ENCODE measurements at regions not wholly inside any gene's neighbourhood (a gene's known extent, or its start where the extent isn't known, plus 50 kb on each side); places are given as distances from the start of the nearest gene placed in this dataset. TPM values are rescaled to one million over a fixed set of nuclear protein-coding genes. Genes with fewer than 3 reads are reported as not detected.

DNA sequence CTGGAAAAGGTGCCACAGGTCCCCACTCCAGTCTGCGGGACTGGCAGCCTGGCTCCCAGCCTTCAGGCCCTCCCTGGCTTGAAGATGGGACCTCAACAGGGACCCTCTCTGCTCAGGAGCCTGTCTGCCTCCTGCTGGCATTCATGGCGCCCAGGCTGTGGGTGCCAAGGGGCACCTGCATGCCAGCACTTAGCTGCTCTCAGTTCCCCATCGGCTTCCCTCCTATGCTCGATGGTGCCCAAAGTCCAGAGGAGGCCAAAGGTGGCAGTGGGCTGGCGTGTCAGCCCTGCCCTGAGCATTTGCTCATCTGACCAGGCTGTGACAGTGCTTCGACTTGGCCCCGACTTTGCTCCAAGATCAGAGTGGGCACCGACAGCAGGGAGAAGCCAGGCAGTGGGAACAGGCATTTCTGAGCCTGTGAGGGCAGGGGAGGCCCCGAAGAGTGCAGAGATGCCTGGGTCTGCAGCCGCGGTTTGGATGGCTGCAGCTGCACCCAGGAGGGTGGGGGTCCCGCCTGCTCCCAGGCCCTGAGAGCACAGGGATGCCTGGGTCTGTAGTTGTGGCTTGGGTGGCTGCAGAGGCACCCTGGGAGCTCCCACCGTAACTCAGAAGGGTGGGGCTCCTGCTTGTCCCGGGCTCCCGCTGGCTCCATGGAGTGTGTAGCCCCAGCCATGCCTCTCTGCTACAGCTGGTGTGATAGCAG is 463.6 kb downstream of the TBC1D22A start (continued):
- TF ChIP-seq, protein P1, sequence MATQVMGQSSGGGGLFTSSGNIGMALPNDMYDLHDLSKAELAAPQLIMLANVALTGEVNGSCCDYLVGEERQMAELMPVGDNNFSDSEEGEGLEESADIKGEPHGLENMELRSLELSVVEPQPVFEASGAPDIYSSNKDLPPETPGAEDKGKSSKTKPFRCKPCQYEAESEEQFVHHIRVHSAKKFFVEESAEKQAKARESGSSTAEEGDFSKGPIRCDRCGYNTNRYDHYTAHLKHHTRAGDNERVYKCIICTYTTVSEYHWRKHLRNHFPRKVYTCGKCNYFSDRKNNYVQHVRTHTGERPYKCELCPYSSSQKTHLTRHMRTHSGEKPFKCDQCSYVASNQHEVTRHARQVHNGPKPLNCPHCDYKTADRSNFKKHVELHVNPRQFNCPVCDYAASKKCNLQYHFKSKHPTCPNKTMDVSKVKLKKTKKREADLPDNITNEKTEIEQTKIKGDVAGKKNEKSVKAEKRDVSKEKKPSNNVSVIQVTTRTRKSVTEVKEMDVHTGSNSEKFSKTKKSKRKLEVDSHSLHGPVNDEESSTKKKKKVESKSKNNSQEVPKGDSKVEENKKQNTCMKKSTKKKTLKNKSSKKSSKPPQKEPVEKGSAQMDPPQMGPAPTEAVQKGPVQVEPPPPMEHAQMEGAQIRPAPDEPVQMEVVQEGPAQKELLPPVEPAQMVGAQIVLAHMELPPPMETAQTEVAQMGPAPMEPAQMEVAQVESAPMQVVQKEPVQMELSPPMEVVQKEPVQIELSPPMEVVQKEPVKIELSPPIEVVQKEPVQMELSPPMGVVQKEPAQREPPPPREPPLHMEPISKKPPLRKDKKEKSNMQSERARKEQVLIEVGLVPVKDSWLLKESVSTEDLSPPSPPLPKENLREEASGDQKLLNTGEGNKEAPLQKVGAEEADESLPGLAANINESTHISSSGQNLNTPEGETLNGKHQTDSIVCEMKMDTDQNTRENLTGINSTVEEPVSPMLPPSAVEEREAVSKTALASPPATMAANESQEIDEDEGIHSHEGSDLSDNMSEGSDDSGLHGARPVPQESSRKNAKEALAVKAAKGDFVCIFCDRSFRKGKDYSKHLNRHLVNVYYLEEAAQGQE (IDR thresholded peaks at IDR 0.05; ENCODE audit: unreplicated experiment) = no peak
- TF ChIP-seq EZH2phosphoT487 (IDR thresholded peaks at IDR 0.05; ENCODE audit: unreplicated experiment) = no peak
- TF ChIP-seq CREB1 (CRISPR knock-in tag; IDR thresholded peaks at IDR 0.05; ENCODE audit: low read depth) = no peak
- TF ChIP-seq NANOG (IDR thresholded peaks at IDR 0.05; ENCODE audit: borderline replicate concordance) = no peak

DNA sequence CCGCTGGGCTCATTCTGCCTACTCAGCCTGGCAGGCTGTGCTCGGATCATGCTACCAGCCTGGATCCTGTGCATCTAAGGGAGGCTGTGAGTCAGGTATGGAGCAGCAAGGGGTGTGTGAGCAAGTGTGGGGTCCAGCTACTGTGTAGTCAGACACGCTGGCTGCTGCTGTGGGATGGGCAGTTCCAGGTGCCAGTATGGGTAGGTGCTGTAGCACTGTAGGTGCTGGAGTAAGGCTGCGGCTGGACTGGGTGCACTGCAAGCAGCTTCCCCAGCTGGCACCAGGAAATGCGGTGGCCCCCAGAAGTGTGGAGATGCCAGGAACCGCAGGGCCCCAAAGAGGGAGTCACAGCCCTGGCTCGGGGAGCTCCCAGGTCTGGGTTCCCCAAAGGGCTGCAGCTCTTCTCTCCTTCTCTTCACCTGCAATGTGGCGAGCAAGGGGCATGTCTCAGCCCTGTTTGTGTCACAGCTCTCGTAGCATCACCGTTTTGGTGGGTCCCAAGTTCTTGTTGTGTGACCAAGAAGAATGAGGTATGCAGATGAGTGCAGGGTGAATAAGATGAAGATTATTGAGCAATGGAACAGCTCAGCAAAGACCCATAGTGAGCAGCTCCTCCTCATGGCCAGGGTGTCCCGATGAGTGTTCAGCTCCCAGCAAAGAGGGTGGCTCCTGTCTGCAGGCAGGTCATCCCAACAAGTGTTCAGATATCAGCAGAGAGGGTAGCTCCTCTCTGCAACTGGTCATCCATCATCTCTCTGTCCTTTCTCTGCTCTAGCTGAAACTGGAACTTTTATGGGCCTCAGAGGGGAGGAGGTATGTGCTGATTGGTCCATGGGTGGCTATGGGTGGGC is 462.9 kb downstream of the TBC1D22A start:
- no peaks in the 10 kb centered on the region for H3K4me1 Mint-ChIP-seq
- no peaks in the 10 kb centered on the region for H3K27me3 Mint-ChIP-seq (ENCODE audit: insufficient read depth, low read depth, poor library complexity)
- Histone ChIP-seq H3K4me1 (ENCODE audit: insufficient read depth) (no peaks in the 10 kb centered on the region), H2AFZ (no peak overlapping the region), H3K27me3 (ENCODE audit: insufficient read depth) (no peaks in the 10 kb centered on the region), H3K79me2 (replicated peaks; ENCODE audit: insufficient read depth) (no peaks in the 10 kb centered on the region), H3K36me3 (ENCODE audit: insufficient read depth) (no peaks in the 10 kb centered on the region; the same call in 1 of the 2 replicates), H3K9me2 (ENCODE audit: insufficient read depth) (no peaks in the 10 kb centered on the region), H3K4me3 (no peak overlapping the region), H4K20me1 (replicated peaks; ENCODE audit: insufficient read depth) (no peaks in the 10 kb centered on the region), H3F3A (replicated peaks; ENCODE audit: low read depth) (peaks cover 6% of the 10 kb centered on the region; the same call in 1 of the 2 replicates), H3K4me2 (no peak overlapping the region), H3K27ac (ENCODE audit: low read depth) (no peak overlapping the region)
- TF ChIP-seq ZNF331 (CRISPR knock-in tag; IDR thresholded peaks at IDR 0.05; ENCODE audit: low read depth) (no peak), NANOG (IDR thresholded peaks at IDR 0.05; ENCODE audit: borderline replicate concordance) (no peak), EZH2phosphoT487 (IDR thresholded peaks at IDR 0.05; ENCODE audit: unreplicated experiment) (no peak)
- TF ChIP-seq, protein P2, sequence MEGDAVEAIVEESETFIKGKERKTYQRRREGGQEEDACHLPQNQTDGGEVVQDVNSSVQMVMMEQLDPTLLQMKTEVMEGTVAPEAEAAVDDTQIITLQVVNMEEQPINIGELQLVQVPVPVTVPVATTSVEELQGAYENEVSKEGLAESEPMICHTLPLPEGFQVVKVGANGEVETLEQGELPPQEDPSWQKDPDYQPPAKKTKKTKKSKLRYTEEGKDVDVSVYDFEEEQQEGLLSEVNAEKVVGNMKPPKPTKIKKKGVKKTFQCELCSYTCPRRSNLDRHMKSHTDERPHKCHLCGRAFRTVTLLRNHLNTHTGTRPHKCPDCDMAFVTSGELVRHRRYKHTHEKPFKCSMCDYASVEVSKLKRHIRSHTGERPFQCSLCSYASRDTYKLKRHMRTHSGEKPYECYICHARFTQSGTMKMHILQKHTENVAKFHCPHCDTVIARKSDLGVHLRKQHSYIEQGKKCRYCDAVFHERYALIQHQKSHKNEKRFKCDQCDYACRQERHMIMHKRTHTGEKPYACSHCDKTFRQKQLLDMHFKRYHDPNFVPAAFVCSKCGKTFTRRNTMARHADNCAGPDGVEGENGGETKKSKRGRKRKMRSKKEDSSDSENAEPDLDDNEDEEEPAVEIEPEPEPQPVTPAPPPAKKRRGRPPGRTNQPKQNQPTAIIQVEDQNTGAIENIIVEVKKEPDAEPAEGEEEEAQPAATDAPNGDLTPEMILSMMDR (conservative IDR thresholded peaks at IDR 0.05; ENCODE audit: low read depth in 2 of 2) = no peak
- TF ChIP-seq, protein P3, sequence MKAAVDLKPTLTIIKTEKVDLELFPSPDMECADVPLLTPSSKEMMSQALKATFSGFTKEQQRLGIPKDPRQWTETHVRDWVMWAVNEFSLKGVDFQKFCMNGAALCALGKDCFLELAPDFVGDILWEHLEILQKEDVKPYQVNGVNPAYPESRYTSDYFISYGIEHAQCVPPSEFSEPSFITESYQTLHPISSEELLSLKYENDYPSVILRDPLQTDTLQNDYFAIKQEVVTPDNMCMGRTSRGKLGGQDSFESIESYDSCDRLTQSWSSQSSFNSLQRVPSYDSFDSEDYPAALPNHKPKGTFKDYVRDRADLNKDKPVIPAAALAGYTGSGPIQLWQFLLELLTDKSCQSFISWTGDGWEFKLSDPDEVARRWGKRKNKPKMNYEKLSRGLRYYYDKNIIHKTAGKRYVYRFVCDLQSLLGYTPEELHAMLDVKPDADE (IDR thresholded peaks at IDR 0.05) = no peak
- ATAC-seq = no peak
- no peak for DNase-seq (ENCODE audit: low spot score)
- H3K9me3 Mint-ChIP-seq = peaks cover 85% of the 10 kb centered on the region
- H3K4me3 Mint-ChIP-seq = no peak overlapping the region
- no peak overlapping the region for H3K27ac Mint-ChIP-seq
- H3K36me3 Mint-ChIP-seq (ENCODE audit: low read depth) = peaks cover 28% of the 10 kb centered on the region

Small RNA genes lying in the stretch of these regions (microRNA-seq; reads per million reads assigned to microRNA genes)
- gene MIR3201 (not detected), gene MIR3667 (not detected), gene MIR4535 (not detected)

Small RNA genes lying in the stretch of these regions (small RNA-seq; reads per million reads assigned to genes)
- gene MIR3201 (ENCODE audit: low replicate concordance) (not detected), gene MIR3667 (ENCODE audit: low replicate concordance) (not detected), gene MIR4535 (ENCODE audit: low replicate concordance) (not detected)

Data from GM23338 (cell line).